PC-3 (cell line): ENCODE measurements at regions not wholly inside any gene's neighbourhood (a gene's known extent, or its start where the extent isn't known, plus 50 kb on each side); places are given as distances from the start of the nearest gene placed in this dataset.

ENCODE experiments used
- ATAC-seq: fragments of 200-7000 bp; cut with Tn5 transposase; 2 replicates; pipeline ENCODE4 v1.9.1; 2020; ENCODE audit warnings: mild to moderate bottlenecking, moderate library complexity
- BruUV-seq: library from RNA; stranded (reverse); fragments of 400-500 nt; replicated peaks from 2 replicates; lab custom pipeline; 2021; lab: Mats Ljungman, UMichigan
- CTCF ChIA-PET: fragments of 300-600 bp; sonication (Branson Sonifier 250); formaldehyde crosslinking; loops from one replicate; lab custom pipeline; 2022; ENCODE audit warnings: antibody characterized with exemption; lab: Charles Lee
- POLR2A ChIA-PET: fragments of 300-600 bp; sonication (Branson Sonifier 250); formaldehyde crosslinking; loops from one replicate; lab custom pipeline; 2022; ENCODE audit warnings: antibody characterized with exemption; ENCODE audit not compliant: unreplicated experiment; lab: Charles Lee
- DNase-seq: peaks from one replicate; pipeline ENCODE4 v3.0.0-alpha.2; 2015
- H2AFZ ChIP-seq: fragments of 300-600 bp; sonication (generic); 2 replicates; pipeline ENCODE4 v1.6.0; 2016; ENCODE audit warnings: antibody characterized with exemption, low read length
- H3F3A ChIP-seq: fragments of 300-600 bp; sonication (generic); one replicate; pipeline ENCODE4 v1.6.0; 2017; ENCODE audit warnings: antibody characterized with exemption, low read length, control low read depth, mild to moderate bottlenecking; ENCODE audit not compliant: unreplicated experiment
- H3K27ac ChIP-seq: fragments of 300-600 bp; sonication (generic); 2 replicates; pipeline ENCODE4 v1.5.1; 2016; ENCODE audit warnings: mild to moderate bottlenecking, low read length
- H3K27me3 ChIP-seq: fragments of 300-600 bp; sonication (generic); 2 replicates; pipeline ENCODE4 v1.6.1; 2016; ENCODE audit warnings: low read length, mixed read lengths
- H3K36me3 ChIP-seq: fragments of 300-600 bp; sonication (generic); 2 replicates; pipeline ENCODE4 v1.6.1; 2016; ENCODE audit warnings: low read depth, mixed run types, low read length, mixed read lengths
- H3K4me1 ChIP-seq: fragments of 300-600 bp; sonication (generic); 2 replicates; pipeline ENCODE4 v1.5.1; 2016; ENCODE audit warnings: low read length; ENCODE audit not compliant: insufficient read depth
- H3K4me2 ChIP-seq: fragments of 300-600 bp; sonication (generic); 2 replicates; pipeline ENCODE4 v1.6.0; 2016; ENCODE audit warnings: low read length
- H3K4me3 ChIP-seq: fragments of 300-600 bp; sonication (generic); 2 replicates; pipeline ENCODE4 v1.5.1; 2016; ENCODE audit warnings: mild to moderate bottlenecking, low read length, mixed read lengths
- H3K79me2 ChIP-seq: fragments of 300-600 bp; sonication (generic); 2 replicates; pipeline ENCODE4 v1.6.1; 2017; ENCODE audit warnings: low read length, mixed read lengths
- H3K9ac ChIP-seq: fragments of 300-600 bp; sonication (generic); 2 replicates; pipeline ENCODE4 v1.6.0; 2016; ENCODE audit warnings: mild to moderate bottlenecking, low read length
- H3K9me2 ChIP-seq: fragments of 300-600 bp; sonication (generic); replicated peaks from 2 replicates; pipeline ENCODE4 v1.6.1; 2016; ENCODE audit warnings: mixed run types, low read length, mixed read lengths
- H3K9me3 ChIP-seq: fragments of 300-600 bp; sonication (generic); 2 replicates; pipeline ENCODE4 v1.6.1; 2016; ENCODE audit warnings: low read length, mixed read lengths
- H4K20me1 ChIP-seq: fragments of 300-600 bp; sonication (generic); 2 replicates; pipeline ENCODE4 v1.6.1; 2016; ENCODE audit warnings: low read length, mixed read lengths
- CTCF ChIP-seq: fragments of 300-600 bp; sonication (generic); conservative IDR thresholded peaks from 2 replicates; pipeline ENCODE4 v1.5.1; 2017; ENCODE audit warnings: antibody characterized with exemption, low read depth, mild to moderate bottlenecking, low read length
- EZH2 ChIP-seq: fragments of 300-600 bp; sonication (generic); IDR thresholded peaks from one replicate; pipeline ENCODE4 v1.6.1; 2017; ENCODE audit warnings: antibody characterized with exemption, mild to moderate bottlenecking, low read length; ENCODE audit not compliant: unreplicated experiment
- EZH2phosphoT487 ChIP-seq: fragments of 300-600 bp; sonication (generic); IDR thresholded peaks from 2 replicates; pipeline ENCODE4 v1.6.1; 2018; ENCODE audit warnings: mild to moderate bottlenecking, antibody characterized with exemption, low read length, borderline replicate concordance
- intact Hi-C: fragments of 100-400 bp; cut with micrococcal nuclease; formaldehyde crosslinking; loops from 2 replicates; pipeline ENCODE4 v1.9.0; 2023

DNA sequence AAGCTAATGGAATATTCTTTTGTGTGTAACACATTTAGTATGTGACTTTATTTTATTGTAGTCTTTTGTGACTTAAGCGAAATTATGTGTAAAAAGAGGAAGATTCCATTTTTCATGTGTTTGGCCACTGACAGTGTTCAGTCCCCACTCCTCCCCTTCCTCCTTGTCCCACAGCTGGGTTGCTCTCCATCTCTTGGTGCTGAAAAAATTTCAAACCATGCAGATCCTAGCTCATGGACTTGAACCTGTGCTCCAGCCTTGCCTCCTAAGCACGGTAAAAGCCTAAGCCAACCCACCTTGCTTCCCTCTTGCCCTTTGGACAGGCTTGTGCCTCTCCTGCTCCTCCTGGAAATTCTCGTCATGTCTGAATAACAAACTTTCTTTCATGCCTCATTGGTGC, 2008.5 kb upstream of the TENM3 start:
- CTCF ChIA-PET: no interaction called here

GRCh38 chr4:180240670-180241069, 2002.5 kb upstream of the TENM3 start:
- Histone ChIP-seq H3K4me2 (no peak overlapping the region), H3K9me3 (no peaks in the 10 kb centered on the region), H4K20me1 (no peaks in the 10 kb centered on the region), H3F3A (no peaks in the 10 kb centered on the region), H3K4me3 (no peak overlapping the region), H3K79me2 (no peaks in the 10 kb centered on the region), H3K4me1 (no peaks in the 10 kb centered on the region), H2AFZ (no peak overlapping the region), H3K36me3 (no peaks in the 10 kb centered on the region), H3K27ac (no peak overlapping the region), H3K9me2 (no peaks in the 10 kb centered on the region), H3K27me3 (peaks cover 12% of the 10 kb centered on the region; the same call in 1 of the 2 replicates), H3K9ac (no peak overlapping the region)
- intact Hi-C loops: no loop called here
- POLR2A ChIA-PET: no interaction called here
- BruUV-seq: no TSS peak
- ATAC-seq: no peak
- no peak for TF ChIP-seq EZH2
- TF ChIP-seq CTCF: no peak
- TF ChIP-seq EZH2phosphoT487: no peak
- CTCF ChIA-PET: no interaction called here
- no peak for DNase-seq

More for the DNA sequence above, 2008.5 kb upstream of the TENM3 start:
- Histone ChIP-seq H3K79me2 (no peaks in the 10 kb centered on the region), H3K9me3 (no peaks in the 10 kb centered on the region), H3K36me3 (no peaks in the 10 kb centered on the region), H3K9ac (no peak overlapping the region), H3K4me2 (no peak overlapping the region), H3F3A (no peaks in the 10 kb centered on the region), H2AFZ (no peak overlapping the region), H3K27ac (no peak overlapping the region), H4K20me1 (no peaks in the 10 kb centered on the region), H3K4me1 (no peaks in the 10 kb centered on the region), H3K4me3 (no peak overlapping the region), H3K27me3 (no peaks in the 10 kb centered on the region), H3K9me2 (no peaks in the 10 kb centered on the region)
- no peak for ATAC-seq
- POLR2A ChIA-PET: no interaction called here
- DNase-seq: no peak
- no TSS peak for BruUV-seq
- intact Hi-C loops: no loop called here
- TF ChIP-seq CTCF (no peak), EZH2phosphoT487 (no peak), EZH2 (no peak)

- DNase-seq: no peak
- ChIA-PET CTCF (no interaction called here), POLR2A (interaction anchor here (0.6 kb wide), 1 partner anchor 197 kb away, joined by 4 read pairs; no protein-coding TSS in a partner anchor)
- H3K4me1 ChIP-seq: no peaks in the 10 kb centered on the region
- BruUV-seq: no TSS peak
- no peaks in the 10 kb centered on the region for H4K20me1 ChIP-seq
- no peak overlapping the region for H3K27ac ChIP-seq
- H3K9me2 ChIP-seq: no peaks in the 10 kb centered on the region
- ATAC-seq: no peak
- no peaks in the 10 kb centered on the region for H3F3A ChIP-seq
- no peaks in the 10 kb centered on the region for H3K79me2 ChIP-seq
- peaks cover 4% of the 10 kb centered on the region for H3K27me3 ChIP-seq
- no peak overlapping the region for H3K4me2 ChIP-seq
- intact Hi-C loops: no loop called here
- H3K4me3 ChIP-seq: no peak overlapping the region
- H3K9ac ChIP-seq: no peak overlapping the region
- TF ChIP-seq EZH2phosphoT487: no peak
- no peak for TF ChIP-seq EZH2
- no peak for TF ChIP-seq CTCF
- no peak overlapping the region for H2AFZ ChIP-seq
- no peaks in the 10 kb centered on the region for H3K36me3 ChIP-seq
- no peaks in the 10 kb centered on the region for H3K9me3 ChIP-seq
These were observed 1989.8 kb upstream of the TENM3 start for GRCh38 chr4:180253419-180253818.
